COLO668 (cell line): ENCODE measurements at regions not wholly inside any gene's neighbourhood (a gene's known extent, or its start where the extent isn't known, plus 50 kb on each side); places are given as distances from the start of the nearest gene placed in this dataset.
A peak's percentile ranks its signal among the peaks of the same experiment; 100 is the strongest.
"Not testable (repeated sequence)": the region's sequence is repeated elsewhere in the genome, so short reads cannot be mapped to it uniquely, and the experiment has no call there.

Source experiments
- DNase-seq: peaks from one replicate; lab custom pipeline; 2025; ENCODE audit not compliant: unreplicated experiment; lab: John Stamatoyannopoulos, UW

DNA sequence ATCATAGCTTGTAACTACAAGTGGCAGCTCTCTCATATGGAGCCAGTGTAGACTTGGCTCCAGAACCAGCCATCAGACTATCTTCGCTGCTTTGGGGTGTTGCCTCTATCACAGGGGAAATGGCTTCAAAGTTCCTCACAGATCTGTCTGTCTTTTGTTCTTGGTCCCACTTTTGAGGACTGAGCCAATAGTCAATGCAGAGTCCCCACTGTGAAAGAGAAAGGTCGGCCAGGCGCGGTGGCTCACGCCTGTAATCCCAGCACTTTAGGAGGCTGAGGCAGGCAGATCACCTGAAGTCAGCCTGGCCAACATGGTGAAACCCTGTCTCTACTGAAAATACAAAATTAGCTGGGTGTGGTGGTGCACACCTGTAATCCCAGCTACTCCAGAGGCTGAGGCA lies 86.9 kb upstream of the FZD7 start:
- not testable (repeated sequence) for DNase-seq

DNA sequence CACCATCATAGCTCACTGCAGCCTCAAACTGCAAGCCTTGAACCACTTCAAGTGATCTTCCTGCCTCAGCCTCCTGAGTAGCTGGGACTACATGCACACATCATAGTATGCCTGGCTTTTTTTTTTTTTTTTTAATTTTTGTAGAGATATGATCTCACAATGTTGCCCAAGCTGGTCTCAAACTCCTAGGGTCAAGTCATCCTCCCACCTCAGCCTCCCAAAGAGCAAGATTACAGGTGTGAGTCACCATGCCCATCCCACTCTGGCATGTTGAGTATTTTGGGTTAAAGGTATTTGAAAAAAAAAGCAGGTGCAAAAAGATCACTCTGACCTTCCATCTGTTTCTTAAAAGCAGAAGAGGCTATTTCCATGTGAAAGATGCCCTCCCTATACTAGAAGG lies 86.4 kb upstream of the FZD7 start:
- DNase-seq: no peak

DNA sequence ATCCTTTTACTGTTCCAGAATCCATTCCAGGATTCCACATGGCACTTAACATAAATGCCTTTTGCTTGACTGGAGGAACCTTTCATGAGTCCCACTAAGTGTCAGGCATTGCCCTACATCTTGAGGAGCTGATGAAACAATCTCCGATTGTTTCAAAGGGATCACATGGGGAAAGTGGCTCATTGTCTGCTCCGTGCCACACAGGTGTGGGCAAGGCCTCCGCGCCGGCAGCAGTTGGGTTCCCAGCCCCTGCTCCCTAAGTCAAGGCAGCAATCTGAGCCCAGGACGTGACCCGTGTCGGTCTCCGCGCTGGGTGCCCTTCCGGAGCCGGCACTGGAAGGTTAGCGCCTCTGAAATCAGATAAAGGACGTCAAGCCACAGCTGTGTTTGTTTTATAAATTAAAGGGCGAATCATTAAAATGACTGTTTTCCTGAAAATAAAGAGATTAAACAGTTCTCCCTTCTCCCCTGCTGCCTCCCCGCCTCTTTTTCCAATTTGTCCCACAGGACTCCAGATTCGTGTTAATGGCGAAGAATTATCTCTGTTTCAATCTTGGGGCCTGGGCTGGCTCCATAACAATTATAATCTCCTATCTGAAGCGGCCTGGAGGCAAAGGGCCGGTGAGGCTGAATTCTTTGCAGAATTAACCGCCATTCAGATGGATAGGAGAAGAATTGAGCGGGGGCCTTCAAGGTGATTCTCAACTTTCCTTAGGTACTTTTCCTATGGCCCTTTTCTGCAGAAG lies 84.3 kb upstream of the FZD7 start:
- no peak for DNase-seq

DNA sequence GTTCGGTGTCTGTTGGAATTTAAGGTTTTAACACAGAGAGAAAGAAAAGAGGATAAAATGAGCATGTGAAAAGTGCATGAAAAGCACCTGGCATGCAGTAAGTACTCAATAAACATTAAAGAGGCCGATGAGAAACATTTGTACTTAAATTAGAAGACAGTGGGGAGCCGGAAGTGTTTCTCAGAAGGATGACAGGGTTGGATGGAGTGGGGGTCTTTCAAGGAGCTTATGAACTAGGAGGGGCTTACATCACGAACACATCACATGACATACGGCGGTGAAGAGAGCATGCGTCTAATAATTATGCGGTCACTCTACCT lies 83.8 kb upstream of the FZD7 start:
- no peak for DNase-seq

DNA sequence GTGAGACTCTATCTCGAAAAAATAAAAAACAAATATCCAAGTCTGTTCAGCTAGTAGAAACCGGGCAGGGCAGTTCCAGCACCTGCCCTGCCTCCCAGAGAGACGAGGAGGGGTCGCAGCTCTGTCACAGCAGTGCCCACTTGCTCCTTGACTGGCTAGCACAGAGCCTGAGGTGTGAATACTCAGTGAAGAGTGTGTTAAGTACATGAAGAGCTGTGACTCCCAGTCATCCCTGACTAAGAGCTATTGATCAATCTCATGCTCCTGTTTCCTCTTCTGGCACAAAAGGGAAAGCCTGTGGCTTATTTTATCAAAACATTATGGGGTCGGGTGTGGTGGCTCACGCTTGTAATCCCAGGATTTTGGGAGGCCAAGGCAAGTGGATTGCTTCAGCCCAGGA lies 83.0 kb upstream of the FZD7 start:
- DNase-seq: no peak

DNA sequence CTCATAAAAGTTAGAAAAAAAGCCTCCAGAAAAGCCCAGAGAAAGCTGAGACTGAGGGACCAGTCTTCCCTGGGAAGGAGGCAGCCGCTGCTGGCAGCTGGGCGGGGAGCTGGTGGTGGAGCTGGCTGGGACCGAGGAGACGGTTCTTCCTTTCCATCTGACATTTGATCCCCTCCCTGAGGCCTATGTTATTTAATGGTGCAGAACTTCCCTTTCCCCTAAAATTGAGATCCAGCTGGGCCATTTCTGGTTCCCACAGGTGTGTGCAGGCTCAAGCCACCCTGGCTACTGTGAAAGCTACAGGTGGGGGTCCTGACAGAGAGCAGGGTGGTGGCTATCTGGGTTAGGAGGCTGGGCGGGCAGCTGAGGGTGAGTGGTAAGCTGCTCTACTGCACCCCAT lies 81.5 kb upstream of the FZD7 start:
- no peak for DNase-seq

DNA sequence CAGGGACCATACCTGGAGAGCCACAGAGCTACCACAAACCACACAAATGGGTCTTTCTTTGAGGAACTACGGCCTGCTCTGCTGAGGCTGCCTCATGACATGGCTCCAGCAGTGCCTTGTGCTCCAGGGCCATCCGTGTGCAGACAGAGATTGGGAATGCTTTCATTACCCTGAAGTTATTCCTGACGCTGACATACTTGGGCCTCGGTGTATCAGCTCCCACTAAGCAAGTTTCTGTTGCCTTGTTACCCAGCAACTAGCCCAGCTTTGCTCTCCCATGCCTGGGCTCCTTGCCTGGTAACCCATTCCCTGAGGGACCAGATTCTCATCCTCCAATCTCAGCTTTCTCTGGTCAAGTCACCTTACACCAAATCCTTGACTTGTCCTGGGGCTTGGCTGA lies 80.3 kb upstream of the FZD7 start:
- DNase-seq: no peak

DNA sequence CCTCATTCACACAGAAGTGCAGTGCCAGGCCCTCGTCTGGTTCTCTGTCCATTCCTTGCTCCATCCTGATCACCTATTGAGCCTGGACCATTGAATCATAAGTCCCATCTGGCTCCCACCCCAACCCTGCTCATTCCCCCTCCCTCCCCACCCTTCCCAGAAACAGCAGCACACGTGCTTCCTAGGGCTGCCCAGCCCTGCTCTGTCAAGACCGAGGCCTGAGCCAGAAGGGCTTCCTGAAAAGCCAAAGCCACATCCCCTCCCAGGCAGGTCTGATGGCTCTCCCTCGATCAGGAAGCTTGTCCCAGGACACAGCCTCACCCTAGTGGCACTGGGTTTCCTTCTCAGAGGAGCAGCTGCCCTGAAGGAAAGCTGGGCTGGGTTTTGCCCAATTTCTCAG lies 79.8 kb upstream of the FZD7 start:
- DNase-seq: no peak

DNA sequence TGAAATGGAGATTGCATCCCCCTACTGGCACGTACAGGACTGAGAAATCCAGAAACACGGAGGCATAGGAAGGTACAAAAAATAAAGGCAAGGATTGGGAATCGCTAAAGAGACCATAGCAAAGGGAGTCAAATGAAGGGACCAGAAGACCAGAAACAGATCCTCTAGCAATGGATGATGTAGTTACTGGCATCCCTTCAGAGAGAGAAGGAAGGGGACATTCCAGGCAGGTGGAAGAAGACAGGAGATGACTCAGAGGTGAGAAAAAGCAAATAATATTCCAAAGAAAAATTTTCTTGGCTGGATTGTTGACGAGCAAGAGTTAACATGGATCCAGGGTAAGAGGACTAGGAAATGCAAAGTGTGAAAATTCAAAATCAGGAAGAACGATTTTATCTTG lies 78.4 kb upstream of the FZD7 start:
- no peak for DNase-seq

DNA sequence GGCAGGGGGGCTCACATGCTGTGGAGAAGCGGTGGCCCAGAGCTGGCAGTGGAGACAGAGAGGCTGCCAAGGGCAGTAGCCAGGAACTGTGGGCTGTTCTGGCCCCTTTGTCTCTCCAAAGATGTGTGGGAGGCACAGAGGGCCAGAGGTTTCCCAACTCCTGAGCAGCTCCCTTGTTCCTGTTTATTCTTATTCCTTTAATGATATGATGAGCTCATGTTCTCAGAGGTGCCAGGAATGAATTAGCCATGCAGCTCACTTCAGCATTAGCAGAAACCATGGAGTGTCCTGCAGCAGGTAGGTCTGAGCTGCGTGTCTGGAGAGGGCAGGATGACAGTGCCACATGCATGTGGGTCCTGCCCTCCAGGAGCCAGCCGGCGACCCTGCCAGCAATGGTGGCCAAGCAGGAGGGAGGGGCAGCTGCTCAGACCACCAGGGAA lies 77.9 kb upstream of the FZD7 start:
- DNase-seq: no peak

DNA sequence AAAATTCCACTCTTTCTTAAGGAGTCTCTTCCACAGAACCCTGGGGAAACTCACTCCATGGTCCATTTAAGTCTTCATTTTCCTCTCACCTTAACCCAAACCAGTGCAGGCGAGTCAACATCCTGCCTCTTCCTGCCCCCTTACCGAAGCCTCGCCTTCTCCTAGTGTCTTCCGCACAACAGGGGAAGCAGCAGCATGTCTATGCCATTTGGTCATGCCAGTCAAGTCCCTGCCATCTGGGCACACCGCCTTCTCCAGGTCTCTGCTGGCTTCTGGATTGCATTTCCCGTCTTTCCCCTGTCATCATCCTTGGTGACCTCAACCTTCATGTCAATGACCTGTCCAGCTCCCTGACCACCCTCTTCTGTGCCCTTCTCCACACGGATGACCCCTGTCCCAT lies 77.3 kb upstream of the FZD7 start:
- DNase-seq: no peak

DNA sequence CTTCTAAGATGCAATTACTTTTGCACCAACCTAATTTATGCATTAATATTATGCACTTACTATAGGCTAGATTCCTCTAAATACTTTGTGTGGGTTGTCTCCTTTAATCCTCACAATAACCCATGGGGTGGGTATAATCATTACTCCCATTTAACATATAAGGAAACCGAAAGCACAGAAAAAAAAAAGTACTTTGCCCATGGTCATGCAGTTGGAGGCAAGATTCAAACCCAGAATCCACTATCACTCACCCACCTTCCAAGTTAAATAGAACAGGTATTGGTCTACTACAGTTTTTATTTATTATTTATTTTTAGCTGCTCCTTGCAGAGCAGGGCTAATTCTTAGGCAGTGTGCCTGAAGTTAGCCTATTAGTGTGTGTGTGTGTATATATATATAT lies 76.6 kb upstream of the FZD7 start:
- DNase-seq: no peak

DNA sequence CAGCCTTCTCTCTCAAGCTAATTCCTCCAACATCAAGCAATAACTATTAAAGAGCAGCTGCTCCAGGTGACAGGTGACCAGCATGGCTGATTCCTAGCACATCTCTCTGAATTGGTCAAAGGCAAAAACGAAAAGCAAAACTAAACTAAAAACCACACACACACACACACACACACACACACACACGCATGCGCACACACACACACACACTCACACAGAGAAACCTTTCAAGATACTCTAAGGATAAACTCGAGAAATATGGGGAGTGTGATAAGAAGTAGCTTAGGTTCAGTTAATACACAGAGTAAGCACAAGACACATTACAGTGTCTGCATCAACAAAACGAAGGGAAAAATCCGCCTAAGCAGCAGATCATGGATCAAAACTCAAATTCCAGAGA lies 74.5 kb upstream of the FZD7 start:
- DNase-seq: no peak

DNA sequence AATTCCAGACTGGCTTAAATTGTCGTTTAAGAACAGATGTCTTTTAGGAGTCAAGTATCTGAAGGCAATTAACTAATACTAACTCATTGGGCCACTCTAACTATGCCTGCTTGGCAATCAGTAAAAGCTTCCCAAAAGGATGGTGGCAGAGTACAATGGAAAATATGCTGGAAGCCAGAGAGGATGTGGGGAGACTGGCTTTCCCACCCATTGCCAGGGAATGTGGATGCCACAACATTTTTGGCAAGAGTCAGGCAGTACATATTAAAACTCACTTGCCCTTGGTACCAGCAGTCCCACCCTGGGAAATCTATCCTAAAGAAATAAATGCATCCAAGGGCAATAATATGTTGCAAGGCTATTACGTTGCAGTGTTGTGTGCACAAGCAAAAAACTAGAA lies 74.0 kb upstream of the FZD7 start:
- no peak for DNase-seq

DNA sequence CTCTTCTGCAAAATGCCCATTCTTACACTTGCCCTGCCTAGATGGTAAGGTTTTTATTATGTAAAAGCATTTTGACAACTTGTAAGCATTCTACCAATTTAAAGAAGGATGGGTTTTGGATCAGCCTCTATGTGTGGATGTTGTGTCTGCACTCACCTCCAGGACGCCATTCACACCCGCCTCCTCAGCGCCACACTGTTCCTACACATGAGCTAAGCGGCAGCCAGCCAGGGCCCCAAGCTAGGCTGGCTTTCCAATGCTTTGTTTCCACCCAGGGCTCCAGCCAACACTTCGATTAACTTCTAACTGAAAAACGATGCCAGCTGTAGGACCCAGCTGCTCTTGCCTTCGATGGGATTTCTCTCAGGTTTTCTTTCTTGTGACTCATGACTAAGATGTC lies 73.3 kb upstream of the FZD7 start:
- no peak for DNase-seq

DNA sequence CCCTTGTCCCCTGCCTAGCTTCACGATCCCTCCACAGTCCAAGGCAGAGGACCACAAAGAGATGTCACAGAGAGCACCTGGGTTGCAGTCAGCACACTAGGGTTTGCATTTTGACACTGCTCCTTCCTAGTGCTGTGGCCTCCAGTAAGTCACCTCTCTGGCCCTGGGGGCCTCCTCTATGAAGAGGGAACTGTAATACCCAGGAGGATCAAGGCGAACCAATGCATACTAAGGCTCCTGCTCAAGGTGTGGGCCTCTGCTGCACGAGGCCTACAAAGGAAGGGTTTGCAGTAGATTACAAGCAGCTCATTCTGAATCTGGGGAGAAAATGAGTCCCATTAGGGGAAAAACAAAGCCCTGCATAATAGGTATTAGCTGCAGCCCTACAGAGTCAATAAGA lies 72.3 kb upstream of the FZD7 start:
- DNase-seq: no peak

DNA sequence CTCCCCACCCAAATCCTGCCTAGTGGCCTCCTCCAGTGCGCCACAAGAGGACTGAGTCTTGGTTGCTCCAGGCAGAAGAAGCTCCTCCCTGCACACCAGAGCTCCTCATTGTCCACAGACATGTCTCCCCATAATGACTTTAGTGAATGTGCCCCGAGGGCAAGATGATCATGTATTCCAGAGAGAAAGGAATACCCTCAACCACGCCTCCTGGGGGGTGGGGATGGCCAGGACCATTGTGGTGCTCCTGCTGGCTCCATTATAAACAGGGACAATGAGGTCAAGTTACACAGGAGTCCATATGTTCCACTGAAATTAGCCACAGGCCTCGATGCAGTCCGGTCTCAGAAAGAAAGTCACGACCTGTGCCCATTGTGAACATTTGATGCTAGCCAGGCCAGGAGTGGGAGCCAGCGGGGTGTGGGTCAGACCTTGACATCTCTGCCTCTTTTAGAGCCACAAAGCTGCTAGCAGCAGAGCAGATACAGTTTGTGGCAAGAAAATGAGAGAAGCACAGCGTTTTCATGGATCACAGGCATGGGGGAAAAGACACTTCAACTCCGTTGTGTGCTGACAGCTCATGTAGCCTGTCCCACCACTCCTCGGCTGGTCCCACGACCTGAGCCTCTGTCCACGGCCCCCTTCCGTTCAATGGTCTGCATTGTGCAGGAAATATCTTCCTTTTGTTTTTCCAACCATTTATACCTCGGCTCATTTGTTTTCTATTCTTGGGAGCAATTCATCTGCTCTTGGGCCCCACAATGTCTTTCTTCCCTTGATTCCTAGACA lies 70.7 kb upstream of the FZD7 start:
- DNase-seq: peak; percentile 12

DNA sequence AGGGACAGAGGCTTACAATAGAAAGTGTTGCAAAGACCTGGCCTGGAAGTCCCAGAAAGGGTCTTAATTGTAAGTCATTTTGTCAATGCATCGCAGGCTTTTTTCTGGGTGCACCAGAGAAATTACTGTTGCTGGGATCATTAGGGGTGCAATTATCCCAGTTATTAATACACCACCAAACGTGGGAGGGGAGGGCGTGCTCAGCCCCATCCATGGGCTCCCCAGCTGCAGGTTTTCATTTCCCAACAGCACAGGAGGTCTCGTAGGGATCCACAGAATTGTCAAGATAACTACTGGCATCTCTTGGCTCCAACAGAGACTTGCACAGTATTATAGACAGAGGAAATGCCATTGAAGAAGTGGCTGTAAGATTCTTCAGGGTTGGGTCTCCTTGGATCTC lies 69.6 kb upstream of the FZD7 start:
- DNase-seq: no peak

DNA sequence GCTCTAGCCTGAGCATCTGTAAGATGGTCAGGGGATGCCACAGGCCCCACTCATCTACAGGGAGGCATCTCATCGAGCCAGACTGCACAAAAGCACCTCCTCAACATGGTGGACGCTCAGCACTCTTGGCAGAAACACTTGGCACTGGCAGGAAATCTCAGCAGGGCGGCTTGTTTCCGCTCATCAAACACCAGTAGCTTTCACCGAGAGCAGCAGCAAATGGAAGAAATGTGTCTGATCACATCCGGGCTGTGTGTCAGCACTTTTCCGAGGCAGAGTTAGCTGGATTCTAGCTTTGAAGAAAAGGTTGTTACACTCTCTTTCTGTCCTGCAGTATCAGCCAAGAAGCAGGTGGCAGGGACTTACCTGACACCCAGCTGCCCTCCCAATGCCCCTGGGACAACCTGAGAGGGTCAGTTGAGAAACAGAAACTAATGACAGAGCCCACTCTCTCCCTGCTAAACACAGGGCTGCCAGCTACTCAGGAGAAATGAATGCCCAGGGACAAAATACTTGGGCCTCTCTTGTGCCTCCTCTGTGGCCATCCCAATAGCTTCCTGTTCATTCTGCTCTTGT lies 68.9 kb upstream of the FZD7 start:
- DNase-seq: no peak

DNA sequence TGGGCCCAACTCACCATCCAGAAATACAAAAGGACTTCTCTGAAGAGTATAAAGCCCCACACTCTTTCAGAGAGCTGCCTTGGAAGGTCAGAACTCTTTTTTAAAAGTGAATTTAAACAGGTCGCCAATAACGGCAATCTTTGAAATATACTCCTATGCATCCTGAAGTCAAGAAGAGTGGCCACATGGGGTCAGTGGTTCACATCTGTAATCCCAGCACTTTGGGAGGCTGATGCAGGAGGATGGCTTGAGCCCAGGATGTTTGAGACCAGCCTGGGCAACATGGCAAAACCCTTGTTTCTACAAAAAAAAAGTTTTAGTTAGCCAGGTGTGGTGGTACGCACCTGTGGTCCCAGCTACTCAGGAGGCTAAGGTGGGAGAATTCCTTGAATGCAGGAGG lies 68.1 kb upstream of the FZD7 start:
- no peak for DNase-seq

DNA sequence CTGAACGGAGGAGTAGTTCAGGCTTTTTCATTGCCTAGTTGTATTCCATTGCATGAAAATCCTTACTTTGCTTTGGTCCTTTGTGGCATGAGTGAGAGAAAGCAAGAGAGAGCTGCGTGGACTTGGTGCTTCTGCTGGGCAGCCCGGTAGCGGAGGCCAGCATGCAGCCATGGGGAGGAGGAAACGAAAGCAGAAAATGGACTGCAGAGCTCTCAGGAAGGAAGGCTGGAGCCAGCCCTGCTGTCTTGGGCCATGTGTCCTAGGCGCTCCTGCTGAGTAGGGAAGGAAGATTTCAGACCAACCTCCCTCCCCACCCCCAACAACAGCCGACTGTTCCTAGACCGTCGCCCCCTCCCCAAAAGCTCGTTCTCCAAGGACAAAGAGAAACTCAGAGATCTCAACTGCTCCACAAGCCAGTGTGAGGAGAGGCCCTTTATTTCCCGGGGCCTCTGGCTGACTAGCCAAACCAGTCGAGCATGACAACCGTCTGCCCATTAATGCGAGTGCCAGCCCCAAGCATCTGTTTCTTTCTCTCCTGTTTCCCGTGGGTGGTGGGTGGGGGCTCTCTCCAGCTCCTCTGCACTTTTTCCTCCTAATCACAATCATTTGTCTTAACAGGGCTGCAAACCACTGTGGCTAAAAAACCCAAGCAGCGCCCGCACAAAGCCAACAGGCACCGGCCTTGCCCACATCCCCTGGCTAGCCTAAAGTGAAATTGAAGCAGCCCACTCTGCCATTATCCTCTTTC lies 66.8 kb upstream of the FZD7 start:
- no peak for DNase-seq

DNA sequence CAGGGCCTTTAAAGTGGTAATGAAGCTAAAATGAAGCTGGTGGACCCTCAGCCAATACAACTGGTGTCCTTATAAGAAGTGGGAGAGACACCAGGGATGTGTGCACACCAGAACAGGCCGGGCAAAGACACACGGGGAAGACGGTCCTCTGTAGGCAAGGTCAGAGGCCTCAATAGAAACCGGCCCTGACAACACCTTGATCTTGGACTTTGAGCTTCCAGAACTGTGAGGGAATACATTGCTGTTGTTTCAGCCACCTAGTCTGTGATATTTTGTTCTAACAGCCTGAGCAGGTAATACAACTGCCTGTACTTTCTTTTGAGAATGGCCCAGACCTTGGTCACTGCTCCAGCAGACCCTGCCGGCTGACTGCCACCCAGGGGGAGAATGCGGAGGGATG lies 65.6 kb upstream of the FZD7 start:
- DNase-seq: no peak
